H9 (cell line): ENCODE measurements at regions not wholly inside any gene's neighbourhood (a gene's known extent, or its start where the extent isn't known, plus 50 kb on each side); places are given as distances from the start of the nearest gene placed in this dataset.

Experiments
- DNase-seq: peaks from one replicate; pipeline ENCODE4 v3.0.0-alpha.2; 2017
- H2AFZ ChIP-seq: one replicate; pipeline ENCODE4 v1.6.1; 2013; ENCODE audit warnings: mild to moderate bottlenecking, low read length, control low read depth, moderate library complexity
- H2AK5ac ChIP-seq: 2 replicates; pipeline ENCODE4 v1.6.1; 2013; ENCODE audit warnings: low read length, control low read depth, mixed read lengths; ENCODE audit not compliant: insufficient read length
- H2BK120ac ChIP-seq: one replicate; pipeline ENCODE4 v1.6.1; 2013; ENCODE audit warnings: low read depth, mild to moderate bottlenecking, low read length, control low read depth, inconsistent platforms; ENCODE audit not compliant: poor library complexity, severe bottlenecking
- H2BK12ac ChIP-seq: 2 replicates; pipeline ENCODE4 v1.6.1; 2013; ENCODE audit warnings: low read length, control low read depth, mixed read lengths, low read depth; ENCODE audit not compliant: insufficient read length
- H2BK15ac ChIP-seq: 2 replicates; pipeline ENCODE4 v1.6.1; 2013; ENCODE audit warnings: low read depth, low read length, control low read depth
- H2BK20ac ChIP-seq: one replicate; pipeline ENCODE4 v1.6.1; 2013; ENCODE audit warnings: low read depth, mild to moderate bottlenecking, low read length, control low read depth, inconsistent platforms; ENCODE audit not compliant: poor library complexity, severe bottlenecking
- H2BK5ac ChIP-seq: 2 replicates; pipeline ENCODE4 v1.6.1; 2013; ENCODE audit warnings: low read length, control low read depth, mixed read lengths; ENCODE audit not compliant: insufficient read length
- H3K14ac ChIP-seq: 2 replicates; pipeline ENCODE4 v1.6.1; 2013; ENCODE audit warnings: low read length, control low read depth; ENCODE audit not compliant: insufficient read depth
- H3K18ac ChIP-seq: 2 replicates; pipeline ENCODE4 v1.6.1; 2013; ENCODE audit warnings: low read depth, mild to moderate bottlenecking, mixed read lengths, low read length, control low read depth; ENCODE audit not compliant: insufficient read length
- H3K23ac ChIP-seq: 2 replicates; pipeline ENCODE4 v1.6.1; 2013; ENCODE audit warnings: low read length, control low read depth, mixed read lengths, low read depth; ENCODE audit not compliant: insufficient read length
- H3K23me2 ChIP-seq: 2 replicates; pipeline ENCODE4 v1.6.1; 2013; ENCODE audit warnings: low read depth, mild to moderate bottlenecking, mixed read lengths, low read length, control low read depth; ENCODE audit not compliant: insufficient read length, poor library complexity, severe bottlenecking
- H3K27ac ChIP-seq: 2 replicates; pipeline ENCODE4 v1.5.1; 2013; ENCODE audit warnings: low read length, control low read depth, mixed read lengths, low read depth; ENCODE audit not compliant: insufficient read length
- H3K27me3 ChIP-seq: 2 replicates; pipeline ENCODE4 v1.6.1; 2013; ENCODE audit warnings: low read length, control low read depth, inconsistent platforms; ENCODE audit not compliant: insufficient read depth
- H3K4ac ChIP-seq: 2 replicates; pipeline ENCODE4 v1.6.1; 2013; ENCODE audit warnings: low read depth, mild to moderate bottlenecking, control low read depth, inconsistent platforms, low read length, moderate library complexity
- H3K4me1 ChIP-seq: 2 replicates; pipeline ENCODE4 v1.6.1; 2013; ENCODE audit warnings: low read length, control low read depth, inconsistent platforms; ENCODE audit not compliant: insufficient read depth
- H3K4me2 ChIP-seq: 2 replicates; pipeline ENCODE4 v1.6.1; 2013; ENCODE audit warnings: low read length, control low read depth, mixed read lengths; ENCODE audit not compliant: insufficient read length, insufficient read depth
- H3K56ac ChIP-seq: 2 replicates; pipeline ENCODE4 v1.6.1; 2013; ENCODE audit warnings: low read depth, mild to moderate bottlenecking, mixed read lengths, low read length, control low read depth; ENCODE audit not compliant: insufficient read length
- H3K79me1 ChIP-seq: 2 replicates; pipeline ENCODE4 v1.6.1; 2013; ENCODE audit warnings: low read depth, mild to moderate bottlenecking, moderate library complexity, low read length, control low read depth, inconsistent platforms; ENCODE audit not compliant: insufficient read depth, poor library complexity, severe bottlenecking
- H3K79me2 ChIP-seq: 2 replicates; pipeline ENCODE4 v1.6.1; 2013; ENCODE audit warnings: low read length, control low read depth, inconsistent platforms; ENCODE audit not compliant: insufficient read depth
- H3K9ac ChIP-seq: 2 replicates; pipeline ENCODE4 v1.6.1; 2013; ENCODE audit warnings: low read length, control low read depth, mixed read lengths; ENCODE audit not compliant: insufficient read length; ENCODE audit errors: extremely low read depth
- H3K9me3 ChIP-seq: one replicate; pipeline ENCODE4 v1.6.1; 2013; ENCODE audit warnings: low read depth, low read length, inconsistent platforms; ENCODE audit not compliant: control insufficient read depth
- H3T11ph ChIP-seq: one replicate; pipeline ENCODE4 v1.6.1; 2013; ENCODE audit warnings: mild to moderate bottlenecking, low read length, control low read depth, inconsistent platforms
- H4K20me1 ChIP-seq: one replicate; pipeline ENCODE4 v1.6.1; 2013; ENCODE audit not compliant: control insufficient read depth, insufficient read length, insufficient read depth
- H4K5ac ChIP-seq: 2 replicates; pipeline ENCODE4 v1.6.1; 2013; ENCODE audit warnings: low read depth, mild to moderate bottlenecking, mixed read lengths, low read length, control low read depth; ENCODE audit not compliant: insufficient read length
- H4K8ac ChIP-seq: replicated peaks from 2 replicates; pipeline ENCODE4 v1.6.1; 2013; ENCODE audit warnings: low read length, control low read depth, mixed read lengths, low read depth; ENCODE audit not compliant: insufficient read length
- H4K91ac ChIP-seq: 2 replicates; pipeline ENCODE4 v1.6.1; 2013; ENCODE audit warnings: low read depth, mild to moderate bottlenecking, moderate library complexity, mixed read lengths, low read length, control low read depth; ENCODE audit not compliant: insufficient read length
- H3K27ac Mint-ChIP-seq, 3 experiments: 2 replicates in 2 of 3; 3 replicates in 1 of 3; pipeline ENCODE4 v1.8.0; 2020 to 2021; ENCODE audit warnings: mixed read lengths in 3 of 3, mild to moderate bottlenecking in 1 of 3, moderate library complexity in 1 of 3
- H3K27me3 Mint-ChIP-seq: 2 replicates; pipeline ENCODE4 v1.8.0; 2021; ENCODE audit warnings: low read depth, mild to moderate bottlenecking, moderate library complexity, mixed read lengths
- H3K36me3 Mint-ChIP-seq, 3 experiments: 2 replicates in 2 of 3; 3 replicates in 1 of 3; pipeline ENCODE4 v1.8.0; 2020 to 2021; ENCODE audit warnings: low read depth in 3 of 3, mixed read lengths in 3 of 3; ENCODE audit not compliant: insufficient read depth in 1 of 3
- H3K4me1 Mint-ChIP-seq, 2 experiments: 2 replicates each; pipeline ENCODE4 v1.8.0; 2020; ENCODE audit warnings: mixed read lengths in 2 of 2
- H3K4me3 Mint-ChIP-seq, 2 experiments: 2 replicates in 1 of 2; 3 replicates in 1 of 2; pipeline ENCODE4 v1.8.0; 2020 to 2021; ENCODE audit warnings: mild to moderate bottlenecking in 2 of 2, mixed read lengths in 2 of 2, moderate library complexity in 1 of 2
- H3K9me3 Mint-ChIP-seq, 2 experiments: 2 replicates in 1 of 2; 3 replicates in 1 of 2; pipeline ENCODE4 v1.8.0; 2020; ENCODE audit warnings: mild to moderate bottlenecking in 2 of 2, mixed read lengths in 2 of 2, moderate library complexity in 1 of 2
- WGBS: extraction: QIAGEN DNeasy Blood & Tissue Kit; methylation state at CpG from one replicate; pipeline ENCODE4 v1.1.7; 2013; ENCODE audit warnings: missing lambda C conversion rate, low lambda C conversion rate, mixed read lengths; ENCODE audit not compliant: insufficient read length; ENCODE audit errors: extremely low coverage; 5-methylcytosine and 5-hydroxymethylcytosine counted together
- TF ChIP-seq, protein P1 (sequence below): fragments of 200-600 bp; sonication (generic); conservative IDR thresholded peaks from 3 replicates; pipeline ENCODE4 v1.8.0; 2021; ENCODE audit warnings: antibody characterized with exemption, mild to moderate bottlenecking

DNA sequence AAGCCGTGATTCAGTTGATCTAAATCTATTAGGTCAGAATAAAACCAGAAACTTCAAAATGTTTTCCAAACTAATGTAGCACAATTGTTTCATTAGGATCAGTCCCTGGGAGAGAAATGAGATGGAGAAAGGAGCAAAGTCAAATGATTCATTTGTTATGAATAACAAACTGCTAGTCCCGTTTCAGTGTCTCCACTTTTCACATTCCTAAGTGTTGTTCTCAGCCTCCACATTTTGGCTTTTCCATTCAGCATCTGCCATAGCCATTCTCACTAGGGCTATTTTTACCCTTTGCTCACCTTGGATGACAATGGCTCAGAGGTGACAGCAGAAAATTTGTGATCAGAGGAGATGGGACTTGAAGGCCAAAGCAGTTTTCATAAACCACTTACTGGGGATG, 314.1 kb upstream of the KIF2A start:
- no peak overlapping the region for H2BK120ac ChIP-seq

More for the DNA sequence above, 314.1 kb upstream of the KIF2A start:
- Histone ChIP-seq H3K18ac (no peak overlapping the region), H3K14ac (no peak overlapping the region), H2AFZ (no peak overlapping the region), H2BK12ac (no peak overlapping the region), H3K79me1 (no peaks in the 10 kb centered on the region), H3K4me1 (no peaks in the 10 kb centered on the region), H3K9ac (no peak overlapping the region), H4K8ac (no peak overlapping the region), H2AK5ac (no peak overlapping the region), H3K23me2 (no peaks in the 10 kb centered on the region), H4K5ac (no peak overlapping the region), H3K9me3 (no peaks in the 10 kb centered on the region), H3K23ac (no peak overlapping the region), H3K27me3 (no peaks in the 10 kb centered on the region), H3T11ph (no peak overlapping the region), H3K27ac (no peak overlapping the region), H2BK20ac (no peak overlapping the region), H2BK15ac (no peak overlapping the region), H3K79me2 (no peaks in the 10 kb centered on the region), H2BK5ac (no peak overlapping the region), H3K4ac (no peak overlapping the region), H3K56ac (no peak overlapping the region), H3K4me2 (no peak overlapping the region), H4K91ac (no peak overlapping the region), H4K20me1 (no peaks in the 10 kb centered on the region)
- no CpG with 5 or more reads among the region's 2 CpGs for WGBS
- no peak overlapping the region for H3K27ac Mint-ChIP-seq
- TF ChIP-seq, protein P1, sequence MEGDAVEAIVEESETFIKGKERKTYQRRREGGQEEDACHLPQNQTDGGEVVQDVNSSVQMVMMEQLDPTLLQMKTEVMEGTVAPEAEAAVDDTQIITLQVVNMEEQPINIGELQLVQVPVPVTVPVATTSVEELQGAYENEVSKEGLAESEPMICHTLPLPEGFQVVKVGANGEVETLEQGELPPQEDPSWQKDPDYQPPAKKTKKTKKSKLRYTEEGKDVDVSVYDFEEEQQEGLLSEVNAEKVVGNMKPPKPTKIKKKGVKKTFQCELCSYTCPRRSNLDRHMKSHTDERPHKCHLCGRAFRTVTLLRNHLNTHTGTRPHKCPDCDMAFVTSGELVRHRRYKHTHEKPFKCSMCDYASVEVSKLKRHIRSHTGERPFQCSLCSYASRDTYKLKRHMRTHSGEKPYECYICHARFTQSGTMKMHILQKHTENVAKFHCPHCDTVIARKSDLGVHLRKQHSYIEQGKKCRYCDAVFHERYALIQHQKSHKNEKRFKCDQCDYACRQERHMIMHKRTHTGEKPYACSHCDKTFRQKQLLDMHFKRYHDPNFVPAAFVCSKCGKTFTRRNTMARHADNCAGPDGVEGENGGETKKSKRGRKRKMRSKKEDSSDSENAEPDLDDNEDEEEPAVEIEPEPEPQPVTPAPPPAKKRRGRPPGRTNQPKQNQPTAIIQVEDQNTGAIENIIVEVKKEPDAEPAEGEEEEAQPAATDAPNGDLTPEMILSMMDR: no peak
- no peak for DNase-seq
- H3K36me3 Mint-ChIP-seq: no peaks in the 10 kb centered on the region
- H3K9me3 Mint-ChIP-seq: peaks cover 0 to 4% of the 10 kb centered on the region in 2 experiments; a peak in 3 of 5 replicates
- H3K4me3 Mint-ChIP-seq: no peak overlapping the region
- H3K27me3 Mint-ChIP-seq: no peaks in the 10 kb centered on the region
- H3K4me1 Mint-ChIP-seq: peaks cover 9 to 10% of the 10 kb centered on the region in 2 experiments
